Endothelial cell (in vitro differentiated cells): ENCODE measurements at regions not wholly inside any gene's neighbourhood (a gene's known extent, or its start where the extent isn't known, plus 50 kb on each side); places are given as distances from the start of the nearest gene placed in this dataset.

Source experiments
- DNase-seq: peaks from one replicate; pipeline ENCODE4 v3.0.0; 2021; ENCODE audit warnings: low spot score
- H3K27ac Mint-ChIP-seq: one replicate; pipeline ENCODE4 v1.8.0; 2021; ENCODE audit warnings: mixed read lengths, inconsistent platforms; ENCODE audit not compliant: unreplicated experiment
- H3K27me3 Mint-ChIP-seq: one replicate; pipeline ENCODE4 v1.8.0; 2021; ENCODE audit warnings: mild to moderate bottlenecking, moderate library complexity, mixed read lengths, inconsistent platforms; ENCODE audit not compliant: unreplicated experiment
- H3K36me3 Mint-ChIP-seq: one replicate; pipeline ENCODE4 v1.8.0; 2021; ENCODE audit warnings: mild to moderate bottlenecking, low read depth, mixed read lengths, inconsistent platforms; ENCODE audit not compliant: unreplicated experiment
- H3K4me1 Mint-ChIP-seq: one replicate; pipeline ENCODE4 v1.8.0; 2021; ENCODE audit warnings: mild to moderate bottlenecking, mixed read lengths, inconsistent platforms; ENCODE audit not compliant: unreplicated experiment
- H3K4me3 Mint-ChIP-seq: one replicate; pipeline ENCODE4 v1.8.0; 2021; ENCODE audit warnings: mild to moderate bottlenecking, mixed read lengths, inconsistent platforms; ENCODE audit not compliant: unreplicated experiment
- H3K9me3 Mint-ChIP-seq: one replicate; pipeline ENCODE4 v1.8.0; 2021; ENCODE audit warnings: mixed read lengths, inconsistent platforms; ENCODE audit not compliant: unreplicated experiment
- CTCF ChIP-seq: fragments of 200-600 bp; sonication (generic); IDR thresholded peaks from one replicate; pipeline ENCODE4 v1.5.0; 2021; ENCODE audit warnings: antibody characterized with exemption; ENCODE audit not compliant: unreplicated experiment

- Mint-ChIP-seq H3K4me3 (no peak overlapping the region), H3K36me3 (peaks cover 4% of the 10 kb centered on the region), H3K9me3 (no peaks in the 10 kb centered on the region), H3K27me3 (peaks cover 2% of the 10 kb centered on the region), H3K27ac (no peak overlapping the region), H3K4me1 (peaks cover 4% of the 10 kb centered on the region)
- no peak for DNase-seq
- no peak for TF ChIP-seq CTCF
Measured at GRCh38 chr17:43330876-43331639, 67.7 kb upstream of the ARL4D start.

- no peak for TF ChIP-seq CTCF
- no peak overlapping the region for H3K27ac Mint-ChIP-seq
Measured at GRCh38 chr17:43329183-43329582, 69.6 kb upstream of the ARL4D start.

GRCh38 chr17:43328650-43329049 lies 70.1 kb upstream of the ARL4D start:
- Mint-ChIP-seq H3K27me3 (no peaks in the 10 kb centered on the region), H3K4me3 (no peak overlapping the region), H3K36me3 (peaks cover 4% of the 10 kb centered on the region), H3K4me1 (peaks cover 2% of the 10 kb centered on the region), H3K9me3 (no peaks in the 10 kb centered on the region), H3K27ac (no peak overlapping the region)
- no peak for DNase-seq
- no peak for TF ChIP-seq CTCF

More at GRCh38 chr17:43329183-43329582, 69.6 kb upstream of the ARL4D start:
- no peaks in the 10 kb centered on the region for H3K27me3 Mint-ChIP-seq
- H3K9me3 Mint-ChIP-seq, result no peaks in the 10 kb centered on the region
- no peak for DNase-seq
- H3K36me3 Mint-ChIP-seq, result peaks cover 2% of the 10 kb centered on the region
- peaks cover 4% of the 10 kb centered on the region for H3K4me1 Mint-ChIP-seq
- H3K4me3 Mint-ChIP-seq, result no peak overlapping the region

- Mint-ChIP-seq H3K36me3 (peaks cover 4% of the 10 kb centered on the region), H3K27ac (no peak overlapping the region), H3K9me3 (no peaks in the 10 kb centered on the region), H3K4me3 (no peak overlapping the region), H3K27me3 (no peaks in the 10 kb centered on the region), H3K4me1 (no peaks in the 10 kb centered on the region)
- no peak for TF ChIP-seq CTCF
- no peak for DNase-seq
Measured at GRCh38 chr17:43327834-43328420, 70.9 kb upstream of the ARL4D start.

- no peak for DNase-seq
- H3K27ac Mint-ChIP-seq, result no peak overlapping the region
Measured at GRCh38 chr17:43327421-43327820, 71.4 kb upstream of the ARL4D start.

More at GRCh38 chr17:43327421-43327820, 71.4 kb upstream of the ARL4D start:
- Mint-ChIP-seq H3K9me3 (no peaks in the 10 kb centered on the region), H3K4me1 (no peaks in the 10 kb centered on the region), H3K4me3 (no peak overlapping the region), H3K36me3 (peaks cover 4% of the 10 kb centered on the region), H3K27me3 (no peaks in the 10 kb centered on the region)
- no peak for TF ChIP-seq CTCF
